ENCODE measurements at regions not wholly inside any gene's neighbourhood (a gene's known extent, or its start where the extent isn't known, plus 50 kb on each side); places are given as distances from the start of the nearest gene placed in this dataset.

- no peak for TF ChIP-seq ZNF781 (CRISPR knock-in tag; IDR thresholded peaks at IDR 0.05; ENCODE audit: borderline replicate concordance, not compliant biosample characterization)
- TF ChIP-seq TFDP1 (CRISPR knock-in tag; IDR thresholded peaks at IDR 0.05; ENCODE audit: borderline replicate concordance) = no peak
- 0 out of 2 replicates have a peak, but pooled peaks have one; percentile 31 for TF ChIP-seq ZNF441 (CRISPR knock-in tag; IDR thresholded peaks at IDR 0.05; ENCODE audit: borderline replicate concordance)
- TF ChIP-seq, protein P1, sequence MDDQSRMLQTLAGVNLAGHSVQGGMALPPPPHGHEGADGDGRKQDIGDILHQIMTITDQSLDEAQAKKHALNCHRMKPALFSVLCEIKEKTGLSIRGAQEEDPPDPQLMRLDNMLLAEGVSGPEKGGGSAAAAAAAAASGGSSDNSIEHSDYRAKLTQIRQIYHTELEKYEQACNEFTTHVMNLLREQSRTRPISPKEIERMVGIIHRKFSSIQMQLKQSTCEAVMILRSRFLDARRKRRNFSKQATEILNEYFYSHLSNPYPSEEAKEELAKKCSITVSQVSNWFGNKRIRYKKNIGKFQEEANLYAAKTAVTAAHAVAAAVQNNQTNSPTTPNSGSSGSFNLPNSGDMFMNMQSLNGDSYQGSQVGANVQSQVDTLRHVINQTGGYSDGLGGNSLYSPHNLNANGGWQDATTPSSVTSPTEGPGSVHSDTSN (CRISPR knock-in tag; IDR thresholded peaks at IDR 0.05; ENCODE audit: borderline replicate concordance) = no peak
- TF ChIP-seq ESRRA (CRISPR knock-in tag; IDR thresholded peaks at IDR 0.05; ENCODE audit: low read depth) = peak; percentile 98
- TF ChIP-seq DNMT1 (CRISPR knock-in tag; IDR thresholded peaks at IDR 0.05) = no peak
- TF ChIP-seq DPF2 (CRISPR knock-in tag; IDR thresholded peaks at IDR 0.05; ENCODE audit: borderline replicate concordance, low read depth) = no peak
- no peak for TF ChIP-seq REL (CRISPR knock-in tag; conservative IDR thresholded peaks at IDR 0.05)
- TF ChIP-seq ZNF160 (CRISPR knock-in tag; IDR thresholded peaks at IDR 0.05) = no peak
- no peak for TF ChIP-seq TBP (CRISPR knock-in tag; IDR thresholded peaks at IDR 0.05)
- TF ChIP-seq ZNF564 (CRISPR knock-in tag; IDR thresholded peaks at IDR 0.05) = no peak
- TF ChIP-seq TEAD2 (CRISPR knock-in tag; IDR thresholded peaks at IDR 0.05) = no peak
- TF ChIP-seq NFYC (CRISPR knock-in tag; IDR thresholded peaks at IDR 0.05) = no peak
- TF ChIP-seq ZNF543 (CRISPR knock-in tag; IDR thresholded peaks at IDR 0.05) = no peak
- TF ChIP-seq NFKB2 (CRISPR knock-in tag; IDR thresholded peaks at IDR 0.05; ENCODE audit: borderline replicate concordance) = no peak
- TF ChIP-seq ATF5 (CRISPR knock-in tag; IDR thresholded peaks at IDR 0.05; ENCODE audit: low read depth) = no peak
- TF ChIP-seq CENPX (CRISPR knock-in tag; IDR thresholded peaks at IDR 0.05) = no peak
- TF ChIP-seq, protein P2, sequence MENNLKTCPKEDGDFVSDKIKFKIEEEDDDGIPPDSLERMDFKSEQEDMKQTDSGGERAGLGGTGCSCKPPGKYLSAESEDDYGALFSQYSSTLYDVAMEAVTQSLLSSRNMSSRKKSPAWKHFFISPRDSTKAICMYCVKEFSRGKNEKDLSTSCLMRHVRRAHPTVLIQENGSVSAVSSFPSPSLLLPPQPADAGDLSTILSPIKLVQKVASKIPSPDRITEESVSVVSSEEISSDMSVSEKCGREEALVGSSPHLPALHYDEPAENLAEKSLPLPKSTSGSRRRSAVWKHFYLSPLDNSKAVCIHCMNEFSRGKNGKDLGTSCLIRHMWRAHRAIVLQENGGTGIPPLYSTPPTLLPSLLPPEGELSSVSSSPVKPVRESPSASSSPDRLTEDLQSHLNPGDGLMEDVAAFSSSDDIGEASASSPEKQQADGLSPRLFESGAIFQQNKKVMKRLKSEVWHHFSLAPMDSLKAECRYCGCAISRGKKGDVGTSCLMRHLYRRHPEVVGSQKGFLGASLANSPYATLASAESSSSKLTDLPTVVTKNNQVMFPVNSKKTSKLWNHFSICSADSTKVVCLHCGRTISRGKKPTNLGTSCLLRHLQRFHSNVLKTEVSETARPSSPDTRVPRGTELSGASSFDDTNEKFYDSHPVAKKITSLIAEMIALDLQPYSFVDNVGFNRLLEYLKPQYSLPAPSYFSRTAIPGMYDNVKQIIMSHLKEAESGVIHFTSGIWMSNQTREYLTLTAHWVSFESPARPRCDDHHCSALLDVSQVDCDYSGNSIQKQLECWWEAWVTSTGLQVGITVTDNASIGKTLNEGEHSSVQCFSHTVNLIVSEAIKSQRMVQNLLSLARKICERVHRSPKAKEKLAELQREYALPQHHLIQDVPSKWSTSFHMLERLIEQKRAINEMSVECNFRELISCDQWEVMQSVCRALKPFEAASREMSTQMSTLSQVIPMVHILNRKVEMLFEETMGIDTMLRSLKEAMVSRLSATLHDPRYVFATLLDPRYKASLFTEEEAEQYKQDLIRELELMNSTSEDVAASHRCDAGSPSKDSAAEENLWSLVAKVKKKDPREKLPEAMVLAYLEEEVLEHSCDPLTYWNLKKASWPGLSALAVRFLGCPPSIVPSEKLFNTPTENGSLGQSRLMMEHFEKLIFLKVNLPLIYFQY (CRISPR knock-in tag; IDR thresholded peaks at IDR 0.05; ENCODE audit: borderline replicate concordance) = no peak
- TF ChIP-seq MYC (CRISPR knock-in tag; IDR thresholded peaks at IDR 0.05; ENCODE audit: borderline replicate concordance) = no peak
- TF ChIP-seq IKZF1 (IDR thresholded peaks at IDR 0.05) = no peak
- TF ChIP-seq ZFP90 (CRISPR knock-in tag; IDR thresholded peaks at IDR 0.05; ENCODE audit: borderline replicate concordance) = no peak
- TF ChIP-seq, protein P3, sequence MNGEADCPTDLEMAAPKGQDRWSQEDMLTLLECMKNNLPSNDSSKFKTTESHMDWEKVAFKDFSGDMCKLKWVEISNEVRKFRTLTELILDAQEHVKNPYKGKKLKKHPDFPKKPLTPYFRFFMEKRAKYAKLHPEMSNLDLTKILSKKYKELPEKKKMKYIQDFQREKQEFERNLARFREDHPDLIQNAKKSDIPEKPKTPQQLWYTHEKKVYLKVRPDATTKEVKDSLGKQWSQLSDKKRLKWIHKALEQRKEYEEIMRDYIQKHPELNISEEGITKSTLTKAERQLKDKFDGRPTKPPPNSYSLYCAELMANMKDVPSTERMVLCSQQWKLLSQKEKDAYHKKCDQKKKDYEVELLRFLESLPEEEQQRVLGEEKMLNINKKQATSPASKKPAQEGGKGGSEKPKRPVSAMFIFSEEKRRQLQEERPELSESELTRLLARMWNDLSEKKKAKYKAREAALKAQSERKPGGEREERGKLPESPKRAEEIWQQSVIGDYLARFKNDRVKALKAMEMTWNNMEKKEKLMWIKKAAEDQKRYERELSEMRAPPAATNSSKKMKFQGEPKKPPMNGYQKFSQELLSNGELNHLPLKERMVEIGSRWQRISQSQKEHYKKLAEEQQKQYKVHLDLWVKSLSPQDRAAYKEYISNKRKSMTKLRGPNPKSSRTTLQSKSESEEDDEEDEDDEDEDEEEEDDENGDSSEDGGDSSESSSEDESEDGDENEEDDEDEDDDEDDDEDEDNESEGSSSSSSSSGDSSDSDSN (CRISPR knock-in tag; IDR thresholded peaks at IDR 0.05) = peak; percentile 35; the same call in 1 of the 2 replicates
These were observed 126.7 kb upstream of the PWP1 start (continued) for GRCh38 chr12:107558816-107559382.
